ENCODE measurements at regions not wholly inside any gene's neighbourhood (a gene's known extent, or its start where the extent isn't known, plus 50 kb on each side); places are given as distances from the start of the nearest gene placed in this dataset.
"Not testable (repeated sequence)": the region's sequence is repeated elsewhere in the genome, so short reads cannot be mapped to it uniquely, and the experiment has no call there.

GRCh38 chr2:83788938-83789566 lies 670.0 kb downstream of the SUCLG1 start:
- H3K9me3 ChIP-seq; DNase-seq; intact Hi-C loops (cut with DNase I); H3K4me1 ChIP-seq; H3K27ac ChIP-seq; H3K36me3 ChIP-seq; H3K27me3 ChIP-seq; H3K9ac ChIP-seq (ENCODE audit: low read depth in 2 of 2, low read length in 2 of 2); H3K4me3 ChIP-seq: not testable (repeated sequence)

- no peak overlapping the region for H3K27ac ChIP-seq
- no peaks in the 10 kb centered on the region for H3K27me3 ChIP-seq
- intact Hi-C loops (cut with DNase I) = no loop called here
- no peak overlapping the region for H3K9ac ChIP-seq (ENCODE audit: low read depth in 2 of 2, low read length in 2 of 2)
- H3K9me3 ChIP-seq = no peaks in the 10 kb centered on the region
- no peak overlapping the region for H3K4me3 ChIP-seq
- H3K4me1 ChIP-seq = no peaks in the 10 kb centered on the region
- no peak for TF ChIP-seq CTCF (IDR thresholded peaks at IDR 0.05)
- peak; percentile 18 for DNase-seq
- H3K36me3 ChIP-seq = no peaks in the 10 kb centered on the region
These were observed 671.9 kb downstream of the SUCLG1 start for GRCh38 chr2:83787189-83787588.

- no peak overlapping the region for H3K9ac ChIP-seq (ENCODE audit: low read depth in 2 of 2, low read length in 2 of 2)
- TF ChIP-seq CTCF (IDR thresholded peaks at IDR 0.05) = no peak
- H3K4me1 ChIP-seq = no peaks in the 10 kb centered on the region
- no peak overlapping the region for H3K4me3 ChIP-seq
- DNase-seq = no peak
- no peaks in the 10 kb centered on the region for H3K9me3 ChIP-seq
- H3K27ac ChIP-seq = no peak overlapping the region
- H3K27me3 ChIP-seq = no peaks in the 10 kb centered on the region
- no peaks in the 10 kb centered on the region for H3K36me3 ChIP-seq
- intact Hi-C loops (cut with DNase I) = no loop called here
These were observed 672.9 kb downstream of the SUCLG1 start for GRCh38 chr2:83786140-83786539.

- no peak for TF ChIP-seq CTCF (IDR thresholded peaks at IDR 0.05)
These were observed 674.1 kb downstream of the SUCLG1 start for GRCh38 chr2:83784947-83785346.

GRCh38 chr2:83784315-83784714 lies 674.8 kb downstream of the SUCLG1 start:
- H3K27ac ChIP-seq = no peak overlapping the region
- no peaks in the 10 kb centered on the region for H3K27me3 ChIP-seq
- intact Hi-C loops (cut with DNase I) = no loop called here
- H3K4me3 ChIP-seq = no peak overlapping the region
- no peaks in the 10 kb centered on the region for H3K9me3 ChIP-seq
- H3K4me1 ChIP-seq = no peaks in the 10 kb centered on the region
- no peak for TF ChIP-seq CTCF (IDR thresholded peaks at IDR 0.05)
- H3K9ac ChIP-seq (ENCODE audit: low read depth in 2 of 2, low read length in 2 of 2) = no peak overlapping the region
- no peaks in the 10 kb centered on the region for H3K36me3 ChIP-seq
- DNase-seq = no peak

More at GRCh38 chr2:83784947-83785346, 674.1 kb downstream of the SUCLG1 start:
- no peak for DNase-seq
- H3K27me3 ChIP-seq = no peaks in the 10 kb centered on the region
- no peak overlapping the region for H3K27ac ChIP-seq
- H3K36me3 ChIP-seq = no peaks in the 10 kb centered on the region
- H3K4me1 ChIP-seq = no peaks in the 10 kb centered on the region
- no peak overlapping the region for H3K9ac ChIP-seq (ENCODE audit: low read depth in 2 of 2, low read length in 2 of 2)
- no peaks in the 10 kb centered on the region for H3K9me3 ChIP-seq
- H3K4me3 ChIP-seq = no peak overlapping the region
- intact Hi-C loops (cut with DNase I) = no loop called here

GRCh38 chr2:83782122-83782521 lies 677.0 kb downstream of the SUCLG1 start:
- no peaks in the 10 kb centered on the region for H3K9me3 ChIP-seq
- no peak overlapping the region for H3K9ac ChIP-seq (ENCODE audit: low read depth in 2 of 2, low read length in 2 of 2)
- H3K4me3 ChIP-seq = no peak overlapping the region
- no peaks in the 10 kb centered on the region for H3K4me1 ChIP-seq
- H3K27ac ChIP-seq = no peak overlapping the region
- intact Hi-C loops (cut with DNase I) = no loop called here
- H3K36me3 ChIP-seq = no peaks in the 10 kb centered on the region
- DNase-seq = no peak
- TF ChIP-seq CTCF (IDR thresholded peaks at IDR 0.05) = no peak
- H3K27me3 ChIP-seq = no peaks in the 10 kb centered on the region
